H9 (cell line): ENCODE measurements at regions not wholly inside any gene's neighbourhood (a gene's known extent, or its start where the extent isn't known, plus 50 kb on each side); places are given as distances from the start of the nearest gene placed in this dataset.
A peak's percentile ranks its signal among the peaks of the same experiment; 100 is the strongest.

Experiments
- DNase-seq: peaks from one replicate; pipeline ENCODE4 v3.0.0-alpha.2; 2017
- H2AFZ ChIP-seq: one replicate; pipeline ENCODE4 v1.6.1; 2013; ENCODE audit warnings: mild to moderate bottlenecking, low read length, control low read depth, moderate library complexity
- H2AK5ac ChIP-seq: 2 replicates; pipeline ENCODE4 v1.6.1; 2013; ENCODE audit warnings: low read length, control low read depth, mixed read lengths; ENCODE audit not compliant: insufficient read length
- H2BK120ac ChIP-seq: one replicate; pipeline ENCODE4 v1.6.1; 2013; ENCODE audit warnings: low read depth, mild to moderate bottlenecking, low read length, control low read depth, inconsistent platforms; ENCODE audit not compliant: poor library complexity, severe bottlenecking
- H2BK12ac ChIP-seq: 2 replicates; pipeline ENCODE4 v1.6.1; 2013; ENCODE audit warnings: low read length, control low read depth, mixed read lengths, low read depth; ENCODE audit not compliant: insufficient read length
- H2BK15ac ChIP-seq: 2 replicates; pipeline ENCODE4 v1.6.1; 2013; ENCODE audit warnings: low read depth, low read length, control low read depth
- H2BK20ac ChIP-seq: one replicate; pipeline ENCODE4 v1.6.1; 2013; ENCODE audit warnings: low read depth, mild to moderate bottlenecking, low read length, control low read depth, inconsistent platforms; ENCODE audit not compliant: poor library complexity, severe bottlenecking
- H2BK5ac ChIP-seq: 2 replicates; pipeline ENCODE4 v1.6.1; 2013; ENCODE audit warnings: low read length, control low read depth, mixed read lengths; ENCODE audit not compliant: insufficient read length
- H3K14ac ChIP-seq: 2 replicates; pipeline ENCODE4 v1.6.1; 2013; ENCODE audit warnings: low read length, control low read depth; ENCODE audit not compliant: insufficient read depth
- H3K18ac ChIP-seq: 2 replicates; pipeline ENCODE4 v1.6.1; 2013; ENCODE audit warnings: low read depth, mild to moderate bottlenecking, mixed read lengths, low read length, control low read depth; ENCODE audit not compliant: insufficient read length
- H3K23ac ChIP-seq: 2 replicates; pipeline ENCODE4 v1.6.1; 2013; ENCODE audit warnings: low read length, control low read depth, mixed read lengths, low read depth; ENCODE audit not compliant: insufficient read length
- H3K23me2 ChIP-seq: 2 replicates; pipeline ENCODE4 v1.6.1; 2013; ENCODE audit warnings: low read depth, mild to moderate bottlenecking, mixed read lengths, low read length, control low read depth; ENCODE audit not compliant: insufficient read length, poor library complexity, severe bottlenecking
- H3K27ac ChIP-seq: 2 replicates; pipeline ENCODE4 v1.5.1; 2013; ENCODE audit warnings: low read length, control low read depth, mixed read lengths, low read depth; ENCODE audit not compliant: insufficient read length
- H3K27me3 ChIP-seq: 2 replicates; pipeline ENCODE4 v1.6.1; 2013; ENCODE audit warnings: low read length, control low read depth, inconsistent platforms; ENCODE audit not compliant: insufficient read depth
- H3K4ac ChIP-seq: 2 replicates; pipeline ENCODE4 v1.6.1; 2013; ENCODE audit warnings: low read depth, mild to moderate bottlenecking, control low read depth, inconsistent platforms, low read length, moderate library complexity
- H3K4me1 ChIP-seq: 2 replicates; pipeline ENCODE4 v1.6.1; 2013; ENCODE audit warnings: low read length, control low read depth, inconsistent platforms; ENCODE audit not compliant: insufficient read depth
- H3K4me2 ChIP-seq: 2 replicates; pipeline ENCODE4 v1.6.1; 2013; ENCODE audit warnings: low read length, control low read depth, mixed read lengths; ENCODE audit not compliant: insufficient read length, insufficient read depth
- H3K56ac ChIP-seq: 2 replicates; pipeline ENCODE4 v1.6.1; 2013; ENCODE audit warnings: low read depth, mild to moderate bottlenecking, mixed read lengths, low read length, control low read depth; ENCODE audit not compliant: insufficient read length
- H3K79me1 ChIP-seq: 2 replicates; pipeline ENCODE4 v1.6.1; 2013; ENCODE audit warnings: low read depth, mild to moderate bottlenecking, moderate library complexity, low read length, control low read depth, inconsistent platforms; ENCODE audit not compliant: insufficient read depth, poor library complexity, severe bottlenecking
- H3K79me2 ChIP-seq: 2 replicates; pipeline ENCODE4 v1.6.1; 2013; ENCODE audit warnings: low read length, control low read depth, inconsistent platforms; ENCODE audit not compliant: insufficient read depth
- H3K9ac ChIP-seq: 2 replicates; pipeline ENCODE4 v1.6.1; 2013; ENCODE audit warnings: low read length, control low read depth, mixed read lengths; ENCODE audit not compliant: insufficient read length; ENCODE audit errors: extremely low read depth
- H3K9me3 ChIP-seq: one replicate; pipeline ENCODE4 v1.6.1; 2013; ENCODE audit warnings: low read depth, low read length, inconsistent platforms; ENCODE audit not compliant: control insufficient read depth
- H3T11ph ChIP-seq: one replicate; pipeline ENCODE4 v1.6.1; 2013; ENCODE audit warnings: mild to moderate bottlenecking, low read length, control low read depth, inconsistent platforms
- H4K20me1 ChIP-seq: one replicate; pipeline ENCODE4 v1.6.1; 2013; ENCODE audit not compliant: control insufficient read depth, insufficient read length, insufficient read depth
- H4K5ac ChIP-seq: 2 replicates; pipeline ENCODE4 v1.6.1; 2013; ENCODE audit warnings: low read depth, mild to moderate bottlenecking, mixed read lengths, low read length, control low read depth; ENCODE audit not compliant: insufficient read length
- H4K8ac ChIP-seq: replicated peaks from 2 replicates; pipeline ENCODE4 v1.6.1; 2013; ENCODE audit warnings: low read length, control low read depth, mixed read lengths, low read depth; ENCODE audit not compliant: insufficient read length
- H4K91ac ChIP-seq: 2 replicates; pipeline ENCODE4 v1.6.1; 2013; ENCODE audit warnings: low read depth, mild to moderate bottlenecking, moderate library complexity, mixed read lengths, low read length, control low read depth; ENCODE audit not compliant: insufficient read length
- H3K27ac Mint-ChIP-seq, 3 experiments: 2 replicates in 2 of 3; 3 replicates in 1 of 3; pipeline ENCODE4 v1.8.0; 2020 to 2021; ENCODE audit warnings: mixed read lengths in 3 of 3, mild to moderate bottlenecking in 1 of 3, moderate library complexity in 1 of 3
- H3K27me3 Mint-ChIP-seq: 2 replicates; pipeline ENCODE4 v1.8.0; 2021; ENCODE audit warnings: low read depth, mild to moderate bottlenecking, moderate library complexity, mixed read lengths
- H3K36me3 Mint-ChIP-seq, 3 experiments: 2 replicates in 2 of 3; 3 replicates in 1 of 3; pipeline ENCODE4 v1.8.0; 2020 to 2021; ENCODE audit warnings: low read depth in 3 of 3, mixed read lengths in 3 of 3; ENCODE audit not compliant: insufficient read depth in 1 of 3
- H3K4me1 Mint-ChIP-seq, 2 experiments: 2 replicates each; pipeline ENCODE4 v1.8.0; 2020; ENCODE audit warnings: mixed read lengths in 2 of 2
- H3K4me3 Mint-ChIP-seq, 2 experiments: 2 replicates in 1 of 2; 3 replicates in 1 of 2; pipeline ENCODE4 v1.8.0; 2020 to 2021; ENCODE audit warnings: mild to moderate bottlenecking in 2 of 2, mixed read lengths in 2 of 2, moderate library complexity in 1 of 2
- H3K9me3 Mint-ChIP-seq, 2 experiments: 2 replicates in 1 of 2; 3 replicates in 1 of 2; pipeline ENCODE4 v1.8.0; 2020; ENCODE audit warnings: mild to moderate bottlenecking in 2 of 2, mixed read lengths in 2 of 2, moderate library complexity in 1 of 2
- WGBS: extraction: QIAGEN DNeasy Blood & Tissue Kit; methylation state at CpG from one replicate; pipeline ENCODE4 v1.1.7; 2013; ENCODE audit warnings: missing lambda C conversion rate, low lambda C conversion rate, mixed read lengths; ENCODE audit not compliant: insufficient read length; ENCODE audit errors: extremely low coverage; 5-methylcytosine and 5-hydroxymethylcytosine counted together
- TF ChIP-seq, protein P1 (sequence below): fragments of 200-600 bp; sonication (generic); conservative IDR thresholded peaks from 3 replicates; pipeline ENCODE4 v1.8.0; 2021; ENCODE audit warnings: antibody characterized with exemption, mild to moderate bottlenecking

DNA sequence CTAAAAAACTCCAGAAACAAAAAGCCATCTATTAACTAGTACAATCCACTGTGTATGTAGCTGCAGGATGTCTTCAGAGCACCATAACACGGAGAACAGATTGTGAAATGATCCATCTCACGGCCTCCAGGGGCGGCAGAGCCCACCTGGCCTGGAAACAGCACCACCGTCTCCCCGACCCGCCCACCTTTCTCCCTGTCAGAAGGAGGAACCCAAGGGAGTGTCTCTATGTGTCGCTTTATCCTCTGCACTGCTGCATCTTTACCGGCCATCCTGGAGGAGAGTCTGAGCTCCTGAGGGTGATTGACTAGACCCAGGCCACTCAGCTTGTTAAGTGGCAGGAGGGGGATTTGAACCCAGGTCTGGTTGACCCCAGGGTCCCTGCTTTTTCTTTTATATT is 405.0 kb downstream of the MATN1 start:
- no peak overlapping the region for H4K5ac ChIP-seq
- H2BK120ac ChIP-seq: no peak overlapping the region
- H2BK15ac ChIP-seq: no peak overlapping the region
- H3K4me1 ChIP-seq: no peaks in the 10 kb centered on the region
- H2AFZ ChIP-seq: no peak overlapping the region
- no peak overlapping the region for H3K56ac ChIP-seq
- H4K8ac ChIP-seq: no peak overlapping the region
- no peak overlapping the region for H3K27ac Mint-ChIP-seq
- no peaks in the 10 kb centered on the region for H3K9me3 ChIP-seq
- no peak overlapping the region for H3K14ac ChIP-seq
- H3K36me3 Mint-ChIP-seq: peaks cover 0 to 3% (median 0%) of the 10 kb centered on the region in 3 experiments; a peak in 1 of 7 replicates
- H3K18ac ChIP-seq: no peak overlapping the region
- no peak overlapping the region for H2BK12ac ChIP-seq
- no peak overlapping the region for H3K4ac ChIP-seq
- H3K79me2 ChIP-seq: no peaks in the 10 kb centered on the region
- peaks cover 2 to 5% of the 10 kb centered on the region in 2 experiments; a peak in 2 of 5 replicates for H3K9me3 Mint-ChIP-seq
- H3K4me1 Mint-ChIP-seq: peaks cover 0 to 14% of the 10 kb centered on the region in 2 experiments; a peak in 2 of 4 replicates
- DNase-seq: peak; percentile 45
- no peaks in the 10 kb centered on the region for H3K79me1 ChIP-seq
- H3K23me2 ChIP-seq: no peaks in the 10 kb centered on the region
- no peak overlapping the region for H3T11ph ChIP-seq
- H3K4me2 ChIP-seq: no peak overlapping the region
- H3K4me3 Mint-ChIP-seq: no peak overlapping the region
- no CpG with 5 or more reads among the region's 8 CpGs for WGBS
- H3K9ac ChIP-seq: no peak overlapping the region
- peaks cover 18% of the 10 kb centered on the region for H3K27me3 Mint-ChIP-seq
- H2BK5ac ChIP-seq: no peak overlapping the region
- H4K20me1 ChIP-seq: no peaks in the 10 kb centered on the region
- no peak overlapping the region for H3K27ac ChIP-seq
- no peak overlapping the region for H4K91ac ChIP-seq
- no peaks in the 10 kb centered on the region for H3K27me3 ChIP-seq
- no peak overlapping the region for H3K23ac ChIP-seq
- TF ChIP-seq, protein P1, sequence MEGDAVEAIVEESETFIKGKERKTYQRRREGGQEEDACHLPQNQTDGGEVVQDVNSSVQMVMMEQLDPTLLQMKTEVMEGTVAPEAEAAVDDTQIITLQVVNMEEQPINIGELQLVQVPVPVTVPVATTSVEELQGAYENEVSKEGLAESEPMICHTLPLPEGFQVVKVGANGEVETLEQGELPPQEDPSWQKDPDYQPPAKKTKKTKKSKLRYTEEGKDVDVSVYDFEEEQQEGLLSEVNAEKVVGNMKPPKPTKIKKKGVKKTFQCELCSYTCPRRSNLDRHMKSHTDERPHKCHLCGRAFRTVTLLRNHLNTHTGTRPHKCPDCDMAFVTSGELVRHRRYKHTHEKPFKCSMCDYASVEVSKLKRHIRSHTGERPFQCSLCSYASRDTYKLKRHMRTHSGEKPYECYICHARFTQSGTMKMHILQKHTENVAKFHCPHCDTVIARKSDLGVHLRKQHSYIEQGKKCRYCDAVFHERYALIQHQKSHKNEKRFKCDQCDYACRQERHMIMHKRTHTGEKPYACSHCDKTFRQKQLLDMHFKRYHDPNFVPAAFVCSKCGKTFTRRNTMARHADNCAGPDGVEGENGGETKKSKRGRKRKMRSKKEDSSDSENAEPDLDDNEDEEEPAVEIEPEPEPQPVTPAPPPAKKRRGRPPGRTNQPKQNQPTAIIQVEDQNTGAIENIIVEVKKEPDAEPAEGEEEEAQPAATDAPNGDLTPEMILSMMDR: peak; percentile 50
- H2AK5ac ChIP-seq: no peak overlapping the region
- H2BK20ac ChIP-seq: no peak overlapping the region
